ENCODE measurements at regions not wholly inside any gene's neighbourhood (a gene's known extent, or its start where the extent isn't known, plus 50 kb on each side); places are given as distances from the start of the nearest gene placed in this dataset.

DNA sequence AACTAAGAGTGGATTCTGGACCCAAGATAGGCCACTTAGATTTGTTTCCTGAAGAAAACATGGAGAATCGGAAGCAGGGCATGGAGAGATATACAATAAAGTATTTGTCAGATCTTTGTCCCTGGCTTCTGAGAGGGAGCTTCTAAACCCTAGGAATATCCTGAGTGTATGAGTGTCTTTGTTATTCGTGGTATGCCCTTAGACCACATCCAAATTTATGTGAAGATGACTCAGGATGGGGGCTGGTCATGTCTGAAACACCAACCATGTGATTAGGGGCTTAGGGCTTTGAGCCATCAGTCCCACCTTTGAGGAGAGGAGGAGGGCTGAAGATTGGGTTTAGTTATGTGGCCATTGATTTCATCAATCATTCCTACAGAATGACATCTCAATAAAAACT lies 69.7 kb upstream of the PLPP4 start:
- Mint-ChIP-seq H3K9me3 (no peaks in the 10 kb centered on the region), H3K4me1 (peaks cover 14% of the 10 kb centered on the region), H3K4me3 (no peak overlapping the region), H3K27me3 (ENCODE audit: low read depth) (peaks cover 8% of the 10 kb centered on the region), H3K36me3 (ENCODE audit: low read depth) (no peaks in the 10 kb centered on the region), H3K27ac (no peak overlapping the region)
- TF ChIP-seq CTCF (IDR thresholded peaks at IDR 0.05; ENCODE audit: unreplicated experiment in 3 of 3), result no peak

DNA sequence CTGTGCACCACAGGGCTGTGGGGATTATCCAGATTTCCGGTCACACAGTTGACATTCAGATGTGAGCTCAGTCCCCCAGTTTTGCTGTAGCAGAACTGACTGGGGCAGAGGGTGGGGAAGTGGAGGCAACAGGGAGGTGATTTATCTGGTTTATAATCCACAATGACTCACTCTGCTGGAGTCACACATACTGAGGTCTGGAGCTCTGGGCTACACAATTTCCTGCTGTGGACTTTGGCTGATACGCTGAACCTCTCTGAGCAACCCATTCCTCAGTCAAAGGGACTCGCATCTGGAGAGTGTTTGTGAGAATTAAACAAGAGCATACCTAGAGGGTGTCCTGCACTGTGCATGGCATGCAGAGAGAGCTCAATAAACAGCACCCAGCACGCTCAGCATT lies 64.8 kb upstream of the PLPP4 start:
- no peaks in the 10 kb centered on the region for H3K4me1 Mint-ChIP-seq
- H3K9me3 Mint-ChIP-seq, result peaks cover 3% of the 10 kb centered on the region
- no peaks in the 10 kb centered on the region for H3K36me3 Mint-ChIP-seq (ENCODE audit: low read depth)
- no peaks in the 10 kb centered on the region for H3K27me3 Mint-ChIP-seq (ENCODE audit: low read depth)
- no peak for TF ChIP-seq CTCF (IDR thresholded peaks at IDR 0.05; ENCODE audit: unreplicated experiment in 3 of 3)
- no peak overlapping the region for H3K27ac Mint-ChIP-seq
- no peak overlapping the region for H3K4me3 Mint-ChIP-seq

DNA sequence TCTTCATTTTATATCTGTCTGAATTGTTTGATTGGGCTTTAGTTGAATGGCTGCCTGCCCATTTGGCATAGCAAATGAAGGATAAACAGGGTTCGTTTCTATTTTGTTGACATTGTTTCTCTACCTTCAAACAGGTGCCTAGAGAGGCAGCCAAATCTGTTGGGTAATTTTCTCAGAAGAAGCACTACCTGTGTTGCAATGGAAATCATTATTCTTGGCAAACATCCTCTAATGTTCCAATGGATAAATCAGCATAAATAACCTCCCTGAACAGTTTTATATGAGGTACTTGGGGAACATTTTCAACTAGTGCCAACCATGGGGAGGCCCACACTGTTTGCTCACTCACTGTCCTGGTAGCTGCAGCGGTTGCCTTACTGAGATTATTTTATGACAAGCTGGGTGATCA lies 64.4 kb upstream of the PLPP4 start:
- Mint-ChIP-seq H3K27ac (no peak overlapping the region), H3K4me3 (no peak overlapping the region), H3K4me1 (no peaks in the 10 kb centered on the region), H3K27me3 (ENCODE audit: low read depth) (no peaks in the 10 kb centered on the region), H3K36me3 (ENCODE audit: low read depth) (no peaks in the 10 kb centered on the region), H3K9me3 (peaks cover 3% of the 10 kb centered on the region)
- TF ChIP-seq CTCF (IDR thresholded peaks at IDR 0.05; ENCODE audit: unreplicated experiment in 3 of 3), result no peak

DNA sequence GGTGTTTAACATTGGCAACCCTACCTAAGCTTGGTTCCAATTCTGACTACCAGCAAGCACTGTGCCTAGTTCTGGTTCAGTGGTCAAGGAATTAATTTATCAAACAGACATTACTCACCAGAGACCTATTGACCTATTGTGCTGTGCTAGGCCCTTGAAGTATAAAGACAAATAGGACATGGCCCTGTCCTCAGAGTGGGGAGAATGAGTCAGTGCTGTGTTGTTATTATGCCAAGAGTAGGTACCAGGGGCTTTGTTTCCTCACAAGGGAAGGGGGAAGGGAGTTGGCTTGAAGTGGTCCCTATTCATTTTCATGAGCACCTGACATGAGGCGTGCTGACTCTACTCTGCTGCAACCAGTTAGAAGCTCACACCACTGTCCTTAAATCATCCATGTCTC lies 62.6 kb upstream of the PLPP4 start:
- H3K27ac Mint-ChIP-seq, result no peak overlapping the region
- no peak overlapping the region for H3K4me3 Mint-ChIP-seq
- H3K36me3 Mint-ChIP-seq (ENCODE audit: low read depth), result no peaks in the 10 kb centered on the region
- no peak for TF ChIP-seq CTCF (IDR thresholded peaks at IDR 0.05; ENCODE audit: unreplicated experiment in 3 of 3)
- peaks cover 2% of the 10 kb centered on the region for H3K27me3 Mint-ChIP-seq (ENCODE audit: low read depth)
- no peaks in the 10 kb centered on the region for H3K4me1 Mint-ChIP-seq
- peaks cover 7% of the 10 kb centered on the region for H3K9me3 Mint-ChIP-seq

DNA sequence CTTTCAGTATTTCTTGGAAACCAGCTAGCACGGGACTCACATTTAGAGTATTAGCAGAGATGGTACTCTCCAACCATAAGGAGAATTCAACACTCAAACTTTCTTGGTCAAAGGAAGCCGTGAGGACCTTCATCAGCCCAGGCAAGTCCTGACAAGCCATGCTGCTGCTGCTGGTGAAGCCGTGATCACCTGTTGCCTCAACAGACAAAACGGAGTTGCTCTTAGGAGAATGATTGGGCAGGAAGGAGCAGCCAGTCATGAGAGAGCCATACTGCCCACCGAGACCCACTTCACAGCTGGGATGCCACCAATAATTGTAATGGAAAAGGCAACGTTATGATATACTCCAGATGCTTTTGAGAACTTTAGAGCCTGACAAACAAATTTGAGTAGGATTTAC lies 60.8 kb upstream of the PLPP4 start:
- Mint-ChIP-seq H3K27ac (no peak overlapping the region), H3K27me3 (ENCODE audit: low read depth) (peaks cover 5% of the 10 kb centered on the region), H3K36me3 (ENCODE audit: low read depth) (no peaks in the 10 kb centered on the region), H3K4me1 (no peaks in the 10 kb centered on the region), H3K9me3 (peaks cover 7% of the 10 kb centered on the region), H3K4me3 (no peak overlapping the region)
- no peak for TF ChIP-seq CTCF (IDR thresholded peaks at IDR 0.05; ENCODE audit: unreplicated experiment in 3 of 3)

- H3K36me3 Mint-ChIP-seq (ENCODE audit: low read depth), result no peaks in the 10 kb centered on the region
- no peak for TF ChIP-seq CTCF (IDR thresholded peaks at IDR 0.05; ENCODE audit: unreplicated experiment in 3 of 3)
Observed at GRCh38 chr10:120398180-120398579, 58.8 kb upstream of the PLPP4 start.

More at GRCh38 chr10:120398180-120398579, 58.8 kb upstream of the PLPP4 start:
- Mint-ChIP-seq H3K27me3 (ENCODE audit: low read depth) (peaks cover 5% of the 10 kb centered on the region), H3K4me3 (no peak overlapping the region), H3K9me3 (peaks cover 7% of the 10 kb centered on the region), H3K4me1 (no peaks in the 10 kb centered on the region), H3K27ac (no peak overlapping the region)
